Osteoblast (primary cell): ENCODE measurements at regions not wholly inside any gene's neighbourhood (a gene's known extent, or its start where the extent isn't known, plus 50 kb on each side); places are given as distances from the start of the nearest gene placed in this dataset.

Source experiments
- DNase-seq: peaks from one replicate; pipeline ENCODE4 v3.0.0; 2011; ENCODE audit warnings: low spot score, mixed read lengths; ENCODE audit not compliant: insufficient read length; ENCODE audit errors: missing footprints
- H2AFZ ChIP-seq: 2 replicates; pipeline ENCODE4 v1.6.0; 2011; ENCODE audit warnings: mild to moderate bottlenecking, low read length
- H3K27ac ChIP-seq: 2 replicates; pipeline ENCODE4 v1.5.1; 2011; ENCODE audit warnings: mild to moderate bottlenecking, low read depth, low read length, moderate library complexity
- H3K27me3 ChIP-seq: 2 replicates; pipeline ENCODE4 v1.6.0; 2012; ENCODE audit warnings: mild to moderate bottlenecking, control low read depth, inconsistent platforms, low read length, moderate library complexity; ENCODE audit not compliant: insufficient read depth
- H3K36me3 ChIP-seq: 2 replicates; pipeline ENCODE4 v1.5.1; 2011; ENCODE audit warnings: mild to moderate bottlenecking, low read length, control low read depth, moderate library complexity; ENCODE audit not compliant: insufficient read depth
- H3K4me1 ChIP-seq: 2 replicates; pipeline ENCODE4 v1.5.1; 2011; ENCODE audit warnings: mild to moderate bottlenecking, low read length, control low read depth, moderate library complexity; ENCODE audit not compliant: insufficient read depth
- H3K4me2 ChIP-seq: 2 replicates; pipeline ENCODE4 v1.6.0; 2011; ENCODE audit warnings: mild to moderate bottlenecking, low read length; ENCODE audit not compliant: insufficient read depth
- H3K4me3 ChIP-seq: fragments of 200-600 bp; sonication (generic); 3 replicates; pipeline ENCODE4 v1.5.1; 2012; ENCODE audit warnings: mild to moderate bottlenecking, low read length, inconsistent platforms; ENCODE audit not compliant: insufficient read depth
- H3K79me2 ChIP-seq: 2 replicates; pipeline ENCODE4 v1.6.0; 2012; ENCODE audit warnings: mild to moderate bottlenecking, low read length, control low read depth, inconsistent platforms; ENCODE audit not compliant: insufficient read depth
- H3K9me3 ChIP-seq: 2 replicates; pipeline ENCODE4 v1.5.1; 2011; ENCODE audit warnings: low read depth, low read length, control low read depth
- H4K20me1 ChIP-seq: 2 replicates; pipeline ENCODE4 v1.6.0; 2012; ENCODE audit warnings: mild to moderate bottlenecking, low read length, control low read depth; ENCODE audit not compliant: insufficient read depth
- TF ChIP-seq, protein P1 (sequence below): IDR thresholded peaks from 2 replicates; pipeline ENCODE4 v1.5.1; 2011; ENCODE audit warnings: mild to moderate bottlenecking, low read depth, low read length, moderate library complexity; ENCODE audit errors: extremely low read depth

DNA sequence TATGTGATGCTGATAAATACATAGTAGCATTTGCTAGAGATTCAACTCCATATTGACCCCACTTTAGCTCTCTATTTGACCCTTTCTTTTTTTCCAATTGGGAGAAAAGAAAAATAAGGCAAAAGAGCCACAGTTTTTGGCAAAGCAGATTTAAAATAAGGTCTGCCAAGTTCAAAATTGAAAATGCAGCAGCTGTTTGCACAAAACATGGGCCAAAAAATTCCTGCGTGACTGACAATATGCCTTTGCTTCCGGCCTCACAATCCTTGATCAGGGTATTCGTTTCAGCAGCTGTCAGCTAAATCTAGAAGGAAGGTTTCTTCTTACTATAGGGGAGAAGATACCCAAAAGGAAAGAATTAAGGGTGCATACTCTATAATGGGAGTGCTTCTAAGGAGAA is 563.5 kb upstream of the CCDC54 start:
- H3K36me3 ChIP-seq = peaks cover 28% of the 10 kb centered on the region
- no peak overlapping the region for H2AFZ ChIP-seq
- H3K27ac ChIP-seq = peak overlapping the region; percentile 17
- H3K9me3 ChIP-seq = no peaks in the 10 kb centered on the region
- H3K79me2 ChIP-seq = peaks cover 21% of the 10 kb centered on the region
- TF ChIP-seq, protein P1, sequence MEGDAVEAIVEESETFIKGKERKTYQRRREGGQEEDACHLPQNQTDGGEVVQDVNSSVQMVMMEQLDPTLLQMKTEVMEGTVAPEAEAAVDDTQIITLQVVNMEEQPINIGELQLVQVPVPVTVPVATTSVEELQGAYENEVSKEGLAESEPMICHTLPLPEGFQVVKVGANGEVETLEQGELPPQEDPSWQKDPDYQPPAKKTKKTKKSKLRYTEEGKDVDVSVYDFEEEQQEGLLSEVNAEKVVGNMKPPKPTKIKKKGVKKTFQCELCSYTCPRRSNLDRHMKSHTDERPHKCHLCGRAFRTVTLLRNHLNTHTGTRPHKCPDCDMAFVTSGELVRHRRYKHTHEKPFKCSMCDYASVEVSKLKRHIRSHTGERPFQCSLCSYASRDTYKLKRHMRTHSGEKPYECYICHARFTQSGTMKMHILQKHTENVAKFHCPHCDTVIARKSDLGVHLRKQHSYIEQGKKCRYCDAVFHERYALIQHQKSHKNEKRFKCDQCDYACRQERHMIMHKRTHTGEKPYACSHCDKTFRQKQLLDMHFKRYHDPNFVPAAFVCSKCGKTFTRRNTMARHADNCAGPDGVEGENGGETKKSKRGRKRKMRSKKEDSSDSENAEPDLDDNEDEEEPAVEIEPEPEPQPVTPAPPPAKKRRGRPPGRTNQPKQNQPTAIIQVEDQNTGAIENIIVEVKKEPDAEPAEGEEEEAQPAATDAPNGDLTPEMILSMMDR = no peak
- H3K4me2 ChIP-seq = no peak overlapping the region
- H3K4me1 ChIP-seq = peaks cover 32% of the 10 kb centered on the region
- no peaks in the 10 kb centered on the region for H3K27me3 ChIP-seq
- H4K20me1 ChIP-seq = no peaks in the 10 kb centered on the region
- no peak for DNase-seq
- H3K4me3 ChIP-seq = no peak overlapping the region

DNA sequence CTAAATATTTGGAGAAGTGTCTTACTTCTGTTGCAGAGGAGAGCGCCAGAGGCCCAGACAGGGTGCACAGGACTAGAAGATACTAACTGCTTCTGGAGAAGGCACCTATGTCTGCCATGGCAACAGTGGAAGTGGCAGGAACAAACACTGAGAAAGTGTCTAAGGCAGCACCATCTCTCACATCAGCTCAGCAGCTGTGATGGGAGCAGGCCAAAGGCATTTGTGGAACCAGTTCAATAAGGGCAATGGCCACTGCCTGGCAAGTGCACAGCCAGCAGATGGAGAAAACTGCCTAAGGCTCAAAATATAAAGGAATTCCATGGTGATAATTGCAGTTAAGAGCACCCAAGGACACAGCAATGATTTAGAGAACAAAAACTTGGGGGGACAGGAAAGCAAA is 563.0 kb upstream of the CCDC54 start:
- TF ChIP-seq, protein P1 = no peak
- Histone ChIP-seq H3K9me3 (no peaks in the 10 kb centered on the region), H4K20me1 (no peaks in the 10 kb centered on the region), H3K4me1 (peaks cover 32% of the 10 kb centered on the region), H3K4me2 (no peak overlapping the region), H3K27me3 (no peaks in the 10 kb centered on the region), H2AFZ (no peak overlapping the region), H3K36me3 (peaks cover 23% of the 10 kb centered on the region), H3K27ac (peak overlapping the region; percentile 17), H3K79me2 (peaks cover 17% of the 10 kb centered on the region), H3K4me3 (no peak overlapping the region)
- no peak for DNase-seq

DNA sequence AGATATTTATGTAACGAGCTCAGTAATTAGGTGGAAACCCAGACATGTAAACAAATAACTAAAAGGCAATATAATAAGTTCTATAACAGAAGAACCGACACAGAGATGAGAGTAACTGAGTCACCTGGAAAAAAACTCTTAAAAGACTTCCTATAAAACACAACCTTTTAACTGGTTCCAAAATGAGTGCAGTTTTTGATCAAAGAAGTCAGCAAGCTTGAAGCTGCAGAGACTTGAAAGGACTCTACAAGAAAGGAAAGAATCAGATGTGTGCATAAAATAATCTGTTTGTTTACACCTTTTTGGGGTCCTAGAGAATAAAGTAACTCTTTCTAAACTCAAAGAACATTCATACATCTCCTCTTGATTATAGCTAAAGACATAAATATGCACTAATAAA is 560.4 kb upstream of the CCDC54 start:
- peaks cover 18% of the 10 kb centered on the region for H3K36me3 ChIP-seq
- TF ChIP-seq, protein P1 = no peak
- no peaks in the 10 kb centered on the region for H3K27me3 ChIP-seq
- no peak overlapping the region for H2AFZ ChIP-seq
- H3K4me1 ChIP-seq = peaks cover 17% of the 10 kb centered on the region
- peaks cover 35% of the 10 kb centered on the region for H3K79me2 ChIP-seq
- no peak overlapping the region for H3K4me2 ChIP-seq
- H4K20me1 ChIP-seq = no peaks in the 10 kb centered on the region
- DNase-seq = no peak
- H3K4me3 ChIP-seq = no peak overlapping the region
- no peaks in the 10 kb centered on the region for H3K9me3 ChIP-seq
- no peak overlapping the region for H3K27ac ChIP-seq

DNA sequence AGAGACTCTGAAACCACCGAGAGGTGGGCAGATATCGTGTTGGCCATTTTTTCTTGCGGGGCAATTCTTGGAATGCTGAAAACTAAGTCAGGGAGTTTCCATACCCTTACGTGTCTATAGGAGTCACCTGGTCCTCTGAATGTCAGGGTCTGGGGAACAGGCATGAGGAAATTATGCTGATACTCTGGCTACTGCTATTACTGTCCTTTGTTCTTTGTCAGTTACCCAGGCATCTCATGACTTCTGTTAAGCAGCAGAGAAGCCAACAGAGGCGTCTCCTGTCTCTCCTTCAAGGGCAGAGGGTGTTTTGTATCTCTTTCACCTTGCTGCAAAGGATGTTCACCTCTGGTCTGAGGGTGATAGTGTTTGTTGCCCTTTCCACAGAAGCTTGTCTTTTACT is 559.5 kb upstream of the CCDC54 start:
- no peak overlapping the region for H3K4me3 ChIP-seq
- H2AFZ ChIP-seq = no peak overlapping the region
- TF ChIP-seq, protein P1 = no peak
- no peak overlapping the region for H3K4me2 ChIP-seq
- no peaks in the 10 kb centered on the region for H3K9me3 ChIP-seq
- H3K27me3 ChIP-seq = no peaks in the 10 kb centered on the region
- peaks cover 17% of the 10 kb centered on the region for H3K36me3 ChIP-seq
- no peaks in the 10 kb centered on the region for H4K20me1 ChIP-seq
- H3K27ac ChIP-seq = no peak overlapping the region
- H3K4me1 ChIP-seq = peaks cover 14% of the 10 kb centered on the region
- peaks cover 39% of the 10 kb centered on the region for H3K79me2 ChIP-seq
- no peak for DNase-seq
